ENCODE measurements at regions not wholly inside any gene's neighbourhood (a gene's known extent, or its start where the extent isn't known, plus 50 kb on each side); places are given as distances from the start of the nearest gene placed in this dataset.

DNA sequence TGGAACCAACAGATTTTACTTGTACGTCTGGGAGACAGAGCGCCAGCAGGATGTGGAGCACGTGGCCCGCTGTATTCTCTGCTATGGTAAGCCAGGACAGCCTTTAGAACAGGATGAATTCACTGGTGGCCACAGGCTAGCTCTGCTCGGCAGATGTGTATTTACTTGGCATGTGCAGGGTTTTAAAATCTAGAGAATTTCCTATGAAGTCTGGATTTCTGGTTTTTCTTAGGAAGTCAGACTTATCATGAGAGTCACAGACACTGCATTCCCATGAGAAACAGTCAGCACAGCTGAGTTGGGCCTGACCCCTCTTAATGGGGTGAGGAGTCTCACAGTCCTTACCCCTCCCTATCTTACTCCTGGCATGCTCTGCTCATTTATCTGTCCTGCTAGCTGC, 84.6 kb upstream of the COL6A5 start:
- TF ChIP-seq, protein P1, sequence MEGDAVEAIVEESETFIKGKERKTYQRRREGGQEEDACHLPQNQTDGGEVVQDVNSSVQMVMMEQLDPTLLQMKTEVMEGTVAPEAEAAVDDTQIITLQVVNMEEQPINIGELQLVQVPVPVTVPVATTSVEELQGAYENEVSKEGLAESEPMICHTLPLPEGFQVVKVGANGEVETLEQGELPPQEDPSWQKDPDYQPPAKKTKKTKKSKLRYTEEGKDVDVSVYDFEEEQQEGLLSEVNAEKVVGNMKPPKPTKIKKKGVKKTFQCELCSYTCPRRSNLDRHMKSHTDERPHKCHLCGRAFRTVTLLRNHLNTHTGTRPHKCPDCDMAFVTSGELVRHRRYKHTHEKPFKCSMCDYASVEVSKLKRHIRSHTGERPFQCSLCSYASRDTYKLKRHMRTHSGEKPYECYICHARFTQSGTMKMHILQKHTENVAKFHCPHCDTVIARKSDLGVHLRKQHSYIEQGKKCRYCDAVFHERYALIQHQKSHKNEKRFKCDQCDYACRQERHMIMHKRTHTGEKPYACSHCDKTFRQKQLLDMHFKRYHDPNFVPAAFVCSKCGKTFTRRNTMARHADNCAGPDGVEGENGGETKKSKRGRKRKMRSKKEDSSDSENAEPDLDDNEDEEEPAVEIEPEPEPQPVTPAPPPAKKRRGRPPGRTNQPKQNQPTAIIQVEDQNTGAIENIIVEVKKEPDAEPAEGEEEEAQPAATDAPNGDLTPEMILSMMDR (IDR thresholded peaks at IDR 0.05), result no peak
- TF ChIP-seq POLR2A (IDR thresholded peaks at IDR 0.05), result no peak
- TF ChIP-seq EP300 (IDR thresholded peaks at IDR 0.05), result no peak
